Tongue (tissue), 1 donor: ENCODE measurements at regions not wholly inside any gene's neighbourhood (a gene's known extent, or its start where the extent isn't known, plus 50 kb on each side); places are given as distances from the start of the nearest gene placed in this dataset.

ENCODE experiments used
- DNase-seq: peaks from one replicate; pipeline ENCODE4 v3.0.0-alpha.2; 2015

GRCh38 chr18:75530566-75531211, 103.2 kb upstream of the SMIM21 start:
- peak; percentile 95 for DNase-seq

- DNase-seq, result peak; percentile 51
Observed at GRCh38 chr18:75530118-75530517, 102.6 kb upstream of the SMIM21 start.

- DNase-seq, result peak; percentile 90
Observed at GRCh38 chr18:75529394-75529793, 101.9 kb upstream of the SMIM21 start.

GRCh38 chr18:75527848-75528685, 100.6 kb upstream of the SMIM21 start:
- DNase-seq, result peak; percentile 55

- no peak for DNase-seq
Observed at GRCh38 chr18:75526038-75526437, 98.5 kb upstream of the SMIM21 start.

GRCh38 chr18:75525331-75525730, 97.8 kb upstream of the SMIM21 start:
- DNase-seq, result peak; percentile 8

GRCh38 chr18:75524841-75525240, 97.3 kb upstream of the SMIM21 start:
- DNase-seq, result no peak

- DNase-seq, result no peak
Observed at GRCh38 chr18:75524181-75524580, 96.7 kb upstream of the SMIM21 start.

GRCh38 chr18:75521816-75522215, 94.3 kb upstream of the SMIM21 start:
- DNase-seq, result no peak

GRCh38 chr18:75518007-75518406, 90.5 kb upstream of the SMIM21 start:
- DNase-seq, result no peak

- no peak for DNase-seq
Observed at GRCh38 chr18:75517286-75517685, 89.8 kb upstream of the SMIM21 start.

GRCh38 chr18:75507636-75508035, 80.1 kb upstream of the SMIM21 start:
- DNase-seq, result no peak

- no peak for DNase-seq
Observed at GRCh38 chr18:75506913-75507312, 79.4 kb upstream of the SMIM21 start.

GRCh38 chr18:75504469-75504868, 77.0 kb upstream of the SMIM21 start:
- DNase-seq, result no peak

GRCh38 chr18:75503615-75504014, 76.1 kb upstream of the SMIM21 start:
- no peak for DNase-seq

- no peak for DNase-seq
Observed at GRCh38 chr18:75502286-75502685, 74.8 kb upstream of the SMIM21 start.

- DNase-seq, result no peak
Observed at GRCh38 chr18:75500545-75500944, 73.0 kb upstream of the SMIM21 start.

GRCh38 chr18:75497576-75498235, 70.2 kb upstream of the SMIM21 start:
- DNase-seq, result no peak

GRCh38 chr18:75496151-75496550, 68.6 kb upstream of the SMIM21 start:
- no peak for DNase-seq

- no peak for DNase-seq
Observed at GRCh38 chr18:75492852-75493251, 65.3 kb upstream of the SMIM21 start.

- no peak for DNase-seq
Observed at GRCh38 chr18:75491361-75491760, 63.9 kb upstream of the SMIM21 start.

GRCh38 chr18:75489493-75490190, 62.1 kb upstream of the SMIM21 start:
- DNase-seq, result no peak

GRCh38 chr18:75483662-75484061, 56.2 kb upstream of the SMIM21 start:
- DNase-seq, result no peak
